Dendritic cell treated with granulocyte-macrophage colony-stimulating factor and Interleukin-4, amounts not matched to agents 40 ng/mL and 50 ng/mL, for 4 days (primary cell): ENCODE measurements at regions not wholly inside any gene's neighbourhood (a gene's known extent, or its start where the extent isn't known, plus 50 kb on each side); places are given as distances from the start of the nearest gene placed in this dataset.

Experiments
- H3K27ac Mint-ChIP-seq: one replicate; pipeline ENCODE4 v1.8.0; 2022; ENCODE audit warnings: mild to moderate bottlenecking, mixed read lengths
- H3K27me3 Mint-ChIP-seq: one replicate; pipeline ENCODE4 v1.8.0; 2022; ENCODE audit warnings: mild to moderate bottlenecking, mixed read lengths
- H3K36me3 Mint-ChIP-seq: one replicate; pipeline ENCODE4 v1.8.0; 2022; ENCODE audit warnings: low read depth, mixed read lengths
- H3K4me1 Mint-ChIP-seq: one replicate; pipeline ENCODE4 v1.8.0; 2022; ENCODE audit warnings: low read depth, mixed read lengths
- H3K4me3 Mint-ChIP-seq: one replicate; pipeline ENCODE4 v1.8.0; 2022; ENCODE audit warnings: mild to moderate bottlenecking, moderate library complexity, mixed read lengths
- H3K9me3 Mint-ChIP-seq: one replicate; pipeline ENCODE4 v1.8.0; 2022; ENCODE audit warnings: mixed read lengths
- intact Hi-C: fragments of 100-400 bp; cut with micrococcal nuclease; formaldehyde crosslinking; loops from one replicate; pipeline ENCODE4 v1.15.0; 2022

- Mint-ChIP-seq H3K27me3 (no peaks in the 10 kb centered on the region), H3K4me1 (no peaks in the 10 kb centered on the region), H3K36me3 (no peaks in the 10 kb centered on the region), H3K9me3 (no peaks in the 10 kb centered on the region), H3K4me3 (no peak overlapping the region), H3K27ac (no peak overlapping the region)
- intact Hi-C loops: no loop called here
Measured at GRCh38 chr15:54707805-54708752, 488.7 kb downstream of the RSL24D1 start.

GRCh38 chr15:54687628-54688027 is 509.1 kb downstream of the RSL24D1 start:
- Mint-ChIP-seq H3K4me3 (no peak overlapping the region), H3K4me1 (no peaks in the 10 kb centered on the region), H3K27ac (no peak overlapping the region), H3K36me3 (no peaks in the 10 kb centered on the region), H3K27me3 (no peaks in the 10 kb centered on the region), H3K9me3 (peaks cover 9% of the 10 kb centered on the region)
- intact Hi-C loops: no loop called here
